NCI-H82 treated with DMSO at 0.1 percent for 48 hours (cell line): ENCODE measurements at regions not wholly inside any gene's neighbourhood (a gene's known extent, or its start where the extent isn't known, plus 50 kb on each side); places are given as distances from the start of the nearest gene placed in this dataset.

Source experiments
- DNase-seq: peaks from one replicate; lab custom pipeline; 2025; ENCODE audit not compliant: unreplicated experiment; lab: John Stamatoyannopoulos, UW

GRCh38 chr2:226223704-226224103 is 575.9 kb downstream of the IRS1 start:
- DNase-seq = no peak

- DNase-seq = no peak
These were observed 579.1 kb downstream of the IRS1 start for GRCh38 chr2:226220511-226220910.

- no peak for DNase-seq
These were observed 582.4 kb downstream of the IRS1 start for GRCh38 chr2:226217191-226217590.

GRCh38 chr2:226216575-226216974 is 583.0 kb downstream of the IRS1 start:
- DNase-seq = no peak

- DNase-seq = peak; percentile 69
These were observed 583.6 kb downstream of the IRS1 start for GRCh38 chr2:226215902-226216503.

- DNase-seq = no peak
These were observed 585.9 kb downstream of the IRS1 start for GRCh38 chr2:226213717-226214116.

GRCh38 chr2:226211439-226211838 is 588.2 kb downstream of the IRS1 start:
- DNase-seq = no peak

GRCh38 chr2:226208726-226209125 is 590.9 kb downstream of the IRS1 start:
- DNase-seq = no peak

- DNase-seq = no peak
These were observed 591.9 kb downstream of the IRS1 start for GRCh38 chr2:226207671-226208070.

- DNase-seq = no peak
These were observed 600.1 kb downstream of the IRS1 start for GRCh38 chr2:226199555-226199954.

- no peak for DNase-seq
These were observed 600.7 kb downstream of the IRS1 start for GRCh38 chr2:226198956-226199355.

GRCh38 chr2:226190479-226191252 is 609.0 kb downstream of the IRS1 start:
- DNase-seq = no peak

- DNase-seq = no peak
These were observed 610.6 kb downstream of the IRS1 start for GRCh38 chr2:226189061-226189460.

- DNase-seq = no peak
These were observed 612.0 kb downstream of the IRS1 start for GRCh38 chr2:226187616-226188015.

GRCh38 chr2:226187156-226187555 is 612.5 kb downstream of the IRS1 start:
- no peak for DNase-seq

- DNase-seq = no peak
These were observed 613.9 kb downstream of the IRS1 start for GRCh38 chr2:226185616-226186211.

GRCh38 chr2:226184940-226185615 is 614.5 kb downstream of the IRS1 start:
- peak; percentile 55 for DNase-seq

GRCh38 chr2:226184540-226184939 is 615.1 kb downstream of the IRS1 start:
- DNase-seq = no peak

GRCh38 chr2:226183550-226183949 is 616.1 kb downstream of the IRS1 start:
- DNase-seq = no peak

GRCh38 chr2:226183033-226183432 is 616.6 kb downstream of the IRS1 start:
- no peak for DNase-seq

GRCh38 chr2:226181909-226182308 is 617.7 kb downstream of the IRS1 start:
- no peak for DNase-seq
